Keratinocyte (primary cell): ENCODE measurements at regions not wholly inside any gene's neighbourhood (a gene's known extent, or its start where the extent isn't known, plus 50 kb on each side); places are given as distances from the start of the nearest gene placed in this dataset.

Experiments
- DNase-seq: peaks from one replicate; pipeline ENCODE4 v3.0.0-alpha.2; 2011; ENCODE audit warnings: low read depth, missing footprints, low spot score
- FAIRE-seq: peaks from 2 replicates; lab custom pipeline; 2011; peaks lifted over from hg19 to GRCh38; lab: Jason Lieb, UNC
- H2AFZ ChIP-seq: 2 replicates; pipeline ENCODE4 v1.6.0; 2012; ENCODE audit warnings: low read length, control low read depth, inconsistent platforms; ENCODE audit not compliant: control insufficient read depth
- H3K27ac ChIP-seq: 2 replicates; pipeline ENCODE4 v1.5.1; 2011; ENCODE audit warnings: low read length; ENCODE audit not compliant: control insufficient read depth, insufficient read depth
- H3K27me3 ChIP-seq: 3 replicates; pipeline ENCODE4 v1.6.0; 2011; ENCODE audit warnings: low read length; ENCODE audit not compliant: control insufficient read depth, insufficient read depth; ENCODE audit errors: extremely low read depth
- H3K36me3 ChIP-seq, 2 experiments: 2 replicates in 1 of 2; 3 replicates in 1 of 2; pipeline ENCODE4 v1.5.1; 2011; ENCODE audit warnings: low read length in 2 of 2, mild to moderate bottlenecking in 1 of 2; ENCODE audit not compliant: control insufficient read depth in 2 of 2, insufficient read depth in 2 of 2; ENCODE audit errors: extremely low read depth in 1 of 2
- H3K4me1 ChIP-seq: 3 replicates; pipeline ENCODE4 v1.5.1; 2011; ENCODE audit warnings: low read length; ENCODE audit not compliant: control insufficient read depth, insufficient read depth; ENCODE audit errors: extremely low read depth
- H3K4me2 ChIP-seq: 3 replicates; pipeline ENCODE4 v1.6.0; 2011; ENCODE audit warnings: low read depth, low read length; ENCODE audit not compliant: control insufficient read depth, insufficient read depth; ENCODE audit errors: extremely low read depth
- H3K4me3 ChIP-seq, 3 experiments: fragments of 200-600 bp in 1 of 3; sonication (generic) in 1 of 3; 2 replicates in 2 of 3; 3 replicates in 1 of 3; pipeline ENCODE4 v1.5.1; 2011 to 2016; ENCODE audit warnings: low read length in 3 of 3, mild to moderate bottlenecking in 3 of 3, control low read depth in 2 of 3, inconsistent platforms in 1 of 3, low read depth in 1 of 3, mixed read lengths in 1 of 3, mixed run types in 1 of 3, moderate library complexity in 1 of 3; ENCODE audit not compliant: control insufficient read depth in 2 of 3, insufficient read depth in 2 of 3; ENCODE audit errors: extremely low read depth in 1 of 3
- H3K79me2 ChIP-seq: 2 replicates; pipeline ENCODE4 v1.6.0; 2012; ENCODE audit warnings: low read length; ENCODE audit not compliant: control insufficient read depth, insufficient read depth
- H3K9ac ChIP-seq: 3 replicates; pipeline ENCODE4 v1.6.0; 2011; ENCODE audit warnings: low read length; ENCODE audit not compliant: control insufficient read depth, insufficient read depth; ENCODE audit errors: extremely low read depth
- H3K9me1 ChIP-seq: 3 replicates; pipeline ENCODE4 v1.6.0; 2011; ENCODE audit warnings: low read length; ENCODE audit not compliant: control insufficient read depth, insufficient read depth; ENCODE audit errors: extremely low read depth
- H3K9me3 ChIP-seq: 2 replicates; pipeline ENCODE4 v1.5.1; 2012; ENCODE audit warnings: low read depth, low read length; ENCODE audit not compliant: control insufficient read depth
- H4K20me1 ChIP-seq: 3 replicates; pipeline ENCODE4 v1.6.0; 2011; ENCODE audit warnings: low read length; ENCODE audit not compliant: control insufficient read depth, insufficient read depth; ENCODE audit errors: extremely low read depth
- EZH2 ChIP-seq: IDR thresholded peaks from one replicate; pipeline ENCODE4 v1.6.1; 2012; ENCODE audit warnings: inconsistent platforms, mild to moderate bottlenecking, low read length, moderate library complexity
- dilution Hi-C: fragments of 300-500 bp; cut with MboI; formaldehyde crosslinking; loops from one replicate; pipeline ENCODE4 v1.7.0; 2020; ENCODE audit warnings: low sequenced_read_pairs; ENCODE audit not compliant: extremely low pct_ligation_motif_present
- TF ChIP-seq, protein P1 (sequence below), 3 experiments: IDR thresholded peaks in 1 of 3; conservative IDR thresholded peaks in 1 of 3; optimal IDR thresholded peaks in 1 of 3; 2 replicates in 2 of 3; 3 replicates in 1 of 3; pipeline versions ENCODE3 to v1.5.1; 2011; ENCODE audit warnings: low read length in 3 of 3, mild to moderate bottlenecking in 3 of 3, moderate library complexity in 2 of 3, control low read depth in 1 of 3, inconsistent platforms in 1 of 3; ENCODE audit not compliant: insufficient read depth in 2 of 3; ENCODE audit errors: extremely low read depth in 1 of 3

DNA sequence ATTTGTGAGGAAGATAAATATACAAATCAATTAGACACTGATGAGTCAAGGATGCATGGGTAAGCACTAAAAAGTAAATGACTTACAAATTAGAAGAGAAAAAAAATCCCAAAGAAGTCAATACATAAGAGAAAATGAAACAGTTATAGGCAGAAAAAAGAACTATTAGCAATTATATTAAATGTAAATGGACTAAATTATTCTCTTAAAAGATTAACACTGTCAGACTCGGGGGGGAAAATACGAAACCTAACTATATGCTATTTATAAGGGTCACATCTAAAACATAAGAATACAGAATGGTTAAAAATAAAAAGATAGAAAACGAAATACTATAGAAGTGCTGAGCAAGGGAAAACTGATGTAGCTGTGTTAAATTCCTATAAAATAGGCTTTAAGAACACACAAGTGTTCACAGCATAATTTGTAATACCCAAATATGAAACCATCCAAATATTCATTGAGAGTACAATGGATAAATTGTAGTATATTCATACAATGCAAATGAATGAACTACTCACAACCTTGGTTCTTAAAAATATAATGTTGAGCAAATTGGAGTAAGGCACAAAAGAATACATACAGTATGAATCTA, 67.1 kb upstream of the SH3PXD2B start:
- Histone ChIP-seq H3K4me1 (no peaks in the 10 kb centered on the region), H4K20me1 (no peaks in the 10 kb centered on the region), H3K27me3 (no peaks in the 10 kb centered on the region), H3K36me3 (no peaks in the 10 kb centered on the region), H3K4me2 (no peak overlapping the region), H3K79me2 (no peaks in the 10 kb centered on the region), H3K4me3 (no peak overlapping the region), H2AFZ (no peak overlapping the region), H3K9me1 (no peaks in the 10 kb centered on the region), H3K9me3 (no peaks in the 10 kb centered on the region), H3K27ac (no peak overlapping the region), H3K9ac (no peak overlapping the region)
- DNase-seq: no peak
- TF ChIP-seq, protein P1, sequence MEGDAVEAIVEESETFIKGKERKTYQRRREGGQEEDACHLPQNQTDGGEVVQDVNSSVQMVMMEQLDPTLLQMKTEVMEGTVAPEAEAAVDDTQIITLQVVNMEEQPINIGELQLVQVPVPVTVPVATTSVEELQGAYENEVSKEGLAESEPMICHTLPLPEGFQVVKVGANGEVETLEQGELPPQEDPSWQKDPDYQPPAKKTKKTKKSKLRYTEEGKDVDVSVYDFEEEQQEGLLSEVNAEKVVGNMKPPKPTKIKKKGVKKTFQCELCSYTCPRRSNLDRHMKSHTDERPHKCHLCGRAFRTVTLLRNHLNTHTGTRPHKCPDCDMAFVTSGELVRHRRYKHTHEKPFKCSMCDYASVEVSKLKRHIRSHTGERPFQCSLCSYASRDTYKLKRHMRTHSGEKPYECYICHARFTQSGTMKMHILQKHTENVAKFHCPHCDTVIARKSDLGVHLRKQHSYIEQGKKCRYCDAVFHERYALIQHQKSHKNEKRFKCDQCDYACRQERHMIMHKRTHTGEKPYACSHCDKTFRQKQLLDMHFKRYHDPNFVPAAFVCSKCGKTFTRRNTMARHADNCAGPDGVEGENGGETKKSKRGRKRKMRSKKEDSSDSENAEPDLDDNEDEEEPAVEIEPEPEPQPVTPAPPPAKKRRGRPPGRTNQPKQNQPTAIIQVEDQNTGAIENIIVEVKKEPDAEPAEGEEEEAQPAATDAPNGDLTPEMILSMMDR (optimal IDR thresholded peaks at IDR 0.05 in 1 of 3, IDR thresholded peaks at IDR 0.05 in 1 of 3, conservative IDR thresholded peaks at IDR 0.05 in 1 of 3; ENCODE audit: extremely low read depth in 1 of 3, insufficient read depth in 2 of 3, low read length in 3 of 3): no peak
- TF ChIP-seq EZH2: no peak
- dilution Hi-C loops: no loop called here
- FAIRE-seq: no peak

DNA sequence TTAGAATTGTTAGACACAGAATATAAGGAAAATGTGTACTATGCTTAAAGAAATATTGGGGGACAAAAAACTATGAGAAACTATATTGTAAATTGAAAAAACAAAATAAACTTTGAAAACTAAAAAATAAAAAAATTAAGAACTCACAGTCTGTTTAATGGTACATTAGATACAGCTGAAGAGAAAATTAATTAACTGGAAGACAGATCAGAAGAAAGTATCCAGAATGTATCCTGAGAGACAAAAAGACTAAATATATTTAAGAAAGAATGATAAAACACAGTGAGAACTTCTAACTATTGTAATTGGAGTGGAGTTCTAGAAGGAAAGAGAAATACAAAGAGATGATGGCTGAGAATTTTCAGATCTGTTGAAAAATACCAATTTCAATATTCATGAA, 57.6 kb upstream of the SH3PXD2B start:
- FAIRE-seq (no peak), DNase-seq (no peak)
- H4K20me1 ChIP-seq: no peaks in the 10 kb centered on the region
- no peaks in the 10 kb centered on the region for H3K4me1 ChIP-seq
- H3K9ac ChIP-seq: no peak overlapping the region
- no peak overlapping the region for H3K4me2 ChIP-seq
- no peaks in the 10 kb centered on the region for H3K9me1 ChIP-seq
- TF ChIP-seq EZH2: no peak
- TF ChIP-seq, protein P1 (optimal IDR thresholded peaks at IDR 0.05 in 1 of 3, IDR thresholded peaks at IDR 0.05 in 1 of 3, conservative IDR thresholded peaks at IDR 0.05 in 1 of 3; ENCODE audit: extremely low read depth in 1 of 3, insufficient read depth in 2 of 3, low read length in 3 of 3): no peak
- H3K79me2 ChIP-seq: no peaks in the 10 kb centered on the region
- no peaks in the 10 kb centered on the region for H3K36me3 ChIP-seq
- dilution Hi-C loops: no loop called here
- H3K27me3 ChIP-seq: no peaks in the 10 kb centered on the region
- H3K27ac ChIP-seq: no peak overlapping the region
- no peak overlapping the region for H2AFZ ChIP-seq
- no peak overlapping the region for H3K4me3 ChIP-seq
- no peaks in the 10 kb centered on the region for H3K9me3 ChIP-seq
